ENCODE measurements at regions not wholly inside any gene's neighbourhood (a gene's known extent, or its start where the extent isn't known, plus 50 kb on each side); places are given as distances from the start of the nearest gene placed in this dataset.

DNA sequence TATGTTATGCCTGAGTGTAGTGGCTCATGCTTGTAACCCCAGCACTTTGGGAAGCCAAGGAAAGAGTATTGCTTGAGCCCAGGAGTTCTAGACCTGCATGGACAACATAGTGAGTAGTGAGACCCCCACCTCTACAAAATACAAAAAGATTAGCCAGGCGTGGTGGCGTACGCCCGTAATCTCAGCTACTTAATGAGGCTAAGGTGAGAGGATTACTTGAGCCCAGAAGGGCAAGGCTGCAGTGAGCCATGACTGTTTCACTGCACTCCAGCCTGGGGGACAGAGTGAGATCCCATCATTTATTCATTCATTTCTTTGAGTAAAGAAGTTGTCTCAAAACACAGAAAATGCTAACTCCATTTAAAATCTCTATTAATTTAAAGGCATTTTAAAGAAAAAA is 1061.6 kb downstream of the JRKL start:
- no peaks in the 10 kb centered on the region for H3K27me3 ChIP-seq (replicated peaks in 1 of 2; ENCODE audit: control insufficient read depth in 2 of 2, insufficient read depth in 2 of 2, low read length in 1 of 2)
- DNase-seq (ENCODE audit: low read depth, low spot score) (no peak), FAIRE-seq (no peak), ATAC-seq (no peak)
- TF ChIP-seq RUNX3 (IDR thresholded peaks at IDR 0.05; ENCODE audit: low read length) (no peak), JUND (IDR thresholded peaks at IDR 0.05; ENCODE audit: low read depth, low read length) (no peak), GATAD2B (conservative IDR thresholded peaks at IDR 0.05; ENCODE audit: low read depth) (no peak), MEF2B (IDR thresholded peaks at IDR 0.05; ENCODE audit: partially characterized antibody, poor library complexity, severe bottlenecking) (no peak), SREBF1 (IDR thresholded peaks at IDR 0.05; ENCODE audit: low read length) (no peak), MYC (IDR thresholded peaks at IDR 0.05; ENCODE audit: insufficient read depth, insufficient read length, insufficient replicate concordance, low read length, severe bottlenecking) (no peak)
- TF ChIP-seq, protein P1, sequence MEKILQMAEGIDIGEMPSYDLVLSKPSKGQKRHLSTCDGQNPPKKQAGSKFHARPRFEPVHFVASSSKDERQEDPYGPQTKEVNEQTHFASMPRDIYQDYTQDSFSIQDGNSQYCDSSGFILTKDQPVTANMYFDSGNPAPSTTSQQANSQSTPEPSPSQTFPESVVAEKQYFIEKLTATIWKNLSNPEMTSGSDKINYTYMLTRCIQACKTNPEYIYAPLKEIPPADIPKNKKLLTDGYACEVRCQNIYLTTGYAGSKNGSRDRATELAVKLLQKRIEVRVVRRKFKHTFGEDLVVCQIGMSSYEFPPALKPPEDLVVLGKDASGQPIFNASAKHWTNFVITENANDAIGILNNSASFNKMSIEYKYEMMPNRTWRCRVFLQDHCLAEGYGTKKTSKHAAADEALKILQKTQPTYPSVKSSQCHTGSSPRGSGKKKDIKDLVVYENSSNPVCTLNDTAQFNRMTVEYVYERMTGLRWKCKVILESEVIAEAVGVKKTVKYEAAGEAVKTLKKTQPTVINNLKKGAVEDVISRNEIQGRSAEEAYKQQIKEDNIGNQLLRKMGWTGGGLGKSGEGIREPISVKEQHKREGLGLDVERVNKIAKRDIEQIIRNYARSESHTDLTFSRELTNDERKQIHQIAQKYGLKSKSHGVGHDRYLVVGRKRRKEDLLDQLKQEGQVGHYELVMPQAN (conservative IDR thresholded peaks at IDR 0.05), result no peak
- H3K79me2 ChIP-seq (ENCODE audit: control insufficient read depth, insufficient read depth, low read length), result no peaks in the 10 kb centered on the region
- no peaks in the 10 kb centered on the region for H3K36me3 ChIP-seq (ENCODE audit: control insufficient read depth in 2 of 2, insufficient read depth in 2 of 2, low read length in 1 of 2)
- H3K9ac ChIP-seq (ENCODE audit: control insufficient read depth, insufficient read depth, low read length), result no peak overlapping the region
- no peak overlapping the region for H2AFZ ChIP-seq (ENCODE audit: control insufficient read depth, low read depth, low read length)
- H3K4me3 ChIP-seq, result no peak overlapping the region
- intact Hi-C loops (cut with micrococcal nuclease; ENCODE audit: unreplicated experiment), result no loop called here
- ChIA-PET CTCF (no interaction called here), POLR2A (no interaction called here), RAD21 (ENCODE audit: unreplicated experiment) (no interaction called here), SMC1A (ENCODE audit: uncharacterized antibody, unreplicated experiment) (no interaction called here)
- no peaks in the 10 kb centered on the region for H3K4me1 ChIP-seq (ENCODE audit: control insufficient read depth, insufficient read depth, low read length)
- in situ Hi-C loops (cut with MboI), result no loop called here
- H3K9me3 ChIP-seq (replicated peaks; ENCODE audit: control insufficient read depth, insufficient read depth, low read length), result no peaks in the 10 kb centered on the region
- H3K27ac ChIP-seq (ENCODE audit: control insufficient read depth, insufficient read depth), result no peak overlapping the region
- no peaks in the 10 kb centered on the region for H4K20me1 ChIP-seq (ENCODE audit: control insufficient read depth, insufficient read depth)
- no peak overlapping the region for H3K4me2 ChIP-seq (ENCODE audit: control insufficient read depth, insufficient read depth)
- WGBS (ENCODE audit: insufficient coverage, insufficient replicate concordance, low lambda C conversion rate, missing lambda C conversion rate), result 54% methylated on average over 4 of the region's 4 CpGs
- BruUV-seq (replicated peaks), result no TSS peak

DNA sequence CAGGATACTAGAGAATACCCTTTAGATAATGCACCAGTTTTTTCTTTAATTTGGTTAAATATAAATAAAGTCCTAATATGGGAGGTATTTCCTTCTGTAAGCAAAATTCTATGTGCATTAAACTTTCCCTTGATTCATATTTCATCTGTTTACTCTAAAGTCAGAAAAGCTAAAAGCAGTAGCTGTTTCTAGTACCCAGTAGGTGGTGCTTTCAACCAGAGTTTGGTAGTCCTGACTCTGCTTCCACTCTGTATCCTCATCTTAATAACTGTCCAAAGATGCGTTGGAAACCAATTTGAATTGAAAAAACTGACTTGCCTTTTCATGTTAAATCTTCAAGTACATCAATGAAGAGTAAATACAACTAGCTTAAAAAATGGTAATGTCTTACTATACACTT is 1065.2 kb downstream of the JRKL start:
- Histone ChIP-seq H4K20me1 (ENCODE audit: control insufficient read depth, insufficient read depth) (no peaks in the 10 kb centered on the region), H3K79me2 (ENCODE audit: control insufficient read depth, insufficient read depth, low read length) (no peaks in the 10 kb centered on the region), H3K4me2 (ENCODE audit: control insufficient read depth, insufficient read depth) (no peak overlapping the region), H3K4me1 (ENCODE audit: control insufficient read depth, insufficient read depth, low read length) (no peaks in the 10 kb centered on the region), H3K27ac (ENCODE audit: control insufficient read depth, insufficient read depth) (no peak overlapping the region), H3K9ac (ENCODE audit: control insufficient read depth, insufficient read depth, low read length) (no peak overlapping the region), H2AFZ (ENCODE audit: control insufficient read depth, low read depth, low read length) (no peak overlapping the region), H3K27me3 (replicated peaks in 1 of 2; ENCODE audit: control insufficient read depth in 2 of 2, insufficient read depth in 2 of 2, low read length in 1 of 2) (no peaks in the 10 kb centered on the region), H3K36me3 (ENCODE audit: control insufficient read depth in 2 of 2, insufficient read depth in 2 of 2, low read length in 1 of 2) (no peaks in the 10 kb centered on the region), H3K9me3 (replicated peaks; ENCODE audit: control insufficient read depth, insufficient read depth, low read length) (no peaks in the 10 kb centered on the region), H3K4me3 (no peak overlapping the region)
- intact Hi-C loops (cut with micrococcal nuclease; ENCODE audit: unreplicated experiment), result no loop called here
- ATAC-seq (no peak), FAIRE-seq (no peak), DNase-seq (ENCODE audit: low read depth, low spot score) (no peak)
- WGBS (ENCODE audit: insufficient coverage, insufficient replicate concordance, low lambda C conversion rate, missing lambda C conversion rate), result 0% methylated on average over 1 of the region's 1 CpG
- BruUV-seq (replicated peaks), result no TSS peak
- ChIA-PET CTCF (no interaction called here), POLR2A (no interaction called here), SMC1A (ENCODE audit: uncharacterized antibody, unreplicated experiment) (no interaction called here), RAD21 (ENCODE audit: unreplicated experiment) (no interaction called here)
- in situ Hi-C loops (cut with MboI), result no loop called here
- TF ChIP-seq NR2C1 (IDR thresholded peaks at IDR 0.05) (no peak), CBX5 (IDR thresholded peaks at IDR 0.05; ENCODE audit: low read depth) (no peak), NFXL1 (IDR thresholded peaks at IDR 0.05; ENCODE audit: borderline replicate concordance) (no peak), RUNX3 (IDR thresholded peaks at IDR 0.05; ENCODE audit: low read length) (no peak), NFYB (IDR thresholded peaks at IDR 0.05; ENCODE audit: insufficient read depth, low read depth, low read length) (no peak), MYB (IDR thresholded peaks at IDR 0.05; ENCODE audit: borderline replicate concordance, low read depth, low read length) (no peak), HDGF (IDR thresholded peaks at IDR 0.05) (no peak), STAT3 (IDR thresholded peaks at IDR 0.05; ENCODE audit: low read depth, low read length) (no peak), MTA3 (IDR thresholded peaks at IDR 0.05; ENCODE audit: borderline replicate concordance, low read length) (no peak), FOS (IDR thresholded peaks at IDR 0.05; ENCODE audit: borderline replicate concordance, extremely low read depth, insufficient read length) (no peak)
- TF ChIP-seq, protein P2, sequence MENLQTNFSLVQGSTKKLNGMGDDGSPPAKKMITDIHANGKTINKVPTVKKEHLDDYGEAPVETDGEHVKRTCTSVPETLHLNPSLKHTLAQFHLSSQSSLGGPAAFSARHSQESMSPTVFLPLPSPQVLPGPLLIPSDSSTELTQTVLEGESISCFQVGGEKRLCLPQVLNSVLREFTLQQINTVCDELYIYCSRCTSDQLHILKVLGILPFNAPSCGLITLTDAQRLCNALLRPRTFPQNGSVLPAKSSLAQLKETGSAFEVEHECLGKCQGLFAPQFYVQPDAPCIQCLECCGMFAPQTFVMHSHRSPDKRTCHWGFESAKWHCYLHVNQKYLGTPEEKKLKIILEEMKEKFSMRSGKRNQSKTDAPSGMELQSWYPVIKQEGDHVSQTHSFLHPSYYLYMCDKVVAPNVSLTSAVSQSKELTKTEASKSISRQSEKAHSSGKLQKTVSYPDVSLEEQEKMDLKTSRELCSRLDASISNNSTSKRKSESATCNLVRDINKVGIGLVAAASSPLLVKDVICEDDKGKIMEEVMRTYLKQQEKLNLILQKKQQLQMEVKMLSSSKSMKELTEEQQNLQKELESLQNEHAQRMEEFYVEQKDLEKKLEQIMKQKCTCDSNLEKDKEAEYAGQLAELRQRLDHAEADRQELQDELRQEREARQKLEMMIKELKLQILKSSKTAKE (IDR thresholded peaks at IDR 0.05; ENCODE audit: low read depth, poor library complexity, severe bottlenecking), result no peak

Measured in GM12878 (cell line).